ENCODE measurements at regions not wholly inside any gene's neighbourhood (a gene's known extent, or its start where the extent isn't known, plus 50 kb on each side); places are given as distances from the start of the nearest gene placed in this dataset.

- no peak for FAIRE-seq
- Histone ChIP-seq H3K27ac (ENCODE audit: low read depth, low read length) (no peak overlapping the region), H3K18ac (ENCODE audit: extremely low read depth, low read length) (no peak overlapping the region), H2BK5ac (ENCODE audit: low read depth, low read length) (no peak overlapping the region), H2AK5ac (ENCODE audit: low read depth, low read length) (no peak overlapping the region), H3K23me2 (ENCODE audit: low read depth, low read length) (no peaks in the 10 kb centered on the region), H4K5ac (ENCODE audit: insufficient read length, low read depth, low read length) (no peak overlapping the region), H2AFZ (ENCODE audit: low read length) (no peak overlapping the region), H3K79me2 (ENCODE audit: control insufficient read depth in 1 of 2, insufficient read depth in 2 of 2, low read length in 2 of 2) (no peaks in the 10 kb centered on the region; a peak in 1 of 4 replicates), H2BK20ac (ENCODE audit: low read length) (no peak overlapping the region), H3K4ac (replicated peaks; ENCODE audit: insufficient read length, low read depth, low read length) (no peak overlapping the region), H4K20me1 (replicated peaks in 1 of 2; ENCODE audit: control insufficient read depth in 1 of 2, insufficient read depth in 2 of 2, low read length in 2 of 2) (no peaks in the 10 kb centered on the region), H3K79me1 (ENCODE audit: low read depth, low read length) (no peaks in the 10 kb centered on the region), H2BK15ac (ENCODE audit: low read length) (no peak overlapping the region), H3K27me3 (replicated peaks in 1 of 4; ENCODE audit: control insufficient read depth in 3 of 4, extremely low read depth in 1 of 4, insufficient read depth in 3 of 4, low read length in 3 of 4) (no peaks in the 10 kb centered on the region), H4K8ac (ENCODE audit: extremely low read depth, insufficient read depth, low read length) (no peak overlapping the region), H2BK12ac (ENCODE audit: low read depth, low read length) (no peak overlapping the region), H3K9ac (replicated peaks in 1 of 4; ENCODE audit: extremely low read depth in 1 of 4, low read depth in 3 of 4, low read length in 3 of 4) (no peak overlapping the region), H3K23ac (ENCODE audit: insufficient read length) (no peak overlapping the region), H3K4me2 (ENCODE audit: insufficient read depth in 1 of 2, low read depth in 2 of 2, low read length in 2 of 2) (no peak overlapping the region), H3K4me1 (replicated peaks in 1 of 4; ENCODE audit: control insufficient read depth in 3 of 4, insufficient read depth in 4 of 4, low read length in 3 of 4) (0 out of 7 replicates have a peak, but pooled peaks cover 0 to 2% (median 0%) of the 10 kb centered on the region in 4 experiments), H2BK120ac (replicated peaks; ENCODE audit: low read depth, low read length) (no peak overlapping the region), H3K4me3 (ENCODE audit: extremely low read depth in 1 of 4, insufficient read depth in 2 of 4, low read depth in 3 of 4, low read length in 4 of 4) (no peak overlapping the region), H3K9me3 (ENCODE audit: insufficient read depth in 2 of 2, low read depth in 1 of 2, low read length in 1 of 2) (no peaks in the 10 kb centered on the region), H3K14ac (ENCODE audit: insufficient read length) (no peak overlapping the region), H3K36me3 (ENCODE audit: control insufficient read depth in 2 of 4, insufficient read depth in 4 of 4, low read length in 3 of 4) (no peaks in the 10 kb centered on the region), H3K56ac (replicated peaks; ENCODE audit: insufficient read length, low read depth, low read length) (no peak overlapping the region), H4K91ac (replicated peaks; ENCODE audit: insufficient read length, low read length) (no peak overlapping the region)
- 93% methylated on average over 1 of the region's 1 CpG; no CpG with 5 or more reads in 1 of the 2 experiments for WGBS, 2 experiments (ENCODE audit: extremely low coverage in 1 of 2, insufficient coverage in 1 of 2, insufficient read length in 1 of 2, insufficient replicate concordance in 2 of 2, low coverage in 1 of 2, low lambda C conversion rate in 2 of 2, missing lambda C conversion rate in 1 of 2)
- ChIA-PET CTCF (ENCODE audit: partially characterized antibody) (no interaction called here), POLR2A (ENCODE audit: partially characterized antibody) (no interaction called here)
- no peak for DNase-seq (ENCODE audit: low read depth in 1 of 2, low spot score in 2 of 2)
- TF ChIP-seq JUND (IDR thresholded peaks at IDR 0.05; ENCODE audit: low read length), result no peak
- no peak for TF ChIP-seq EGR1 (IDR thresholded peaks at IDR 0.05; ENCODE audit: borderline replicate concordance, low read depth, low read length)
- no peak for TF ChIP-seq CEBPB (IDR thresholded peaks at IDR 0.05; ENCODE audit: low read depth, low read length)
- TF ChIP-seq ZNF274 (IDR thresholded peaks at IDR 0.05; ENCODE audit: borderline replicate concordance, extremely low read depth, low read length), result no peak
Observed at GRCh38 chr10:88028072-88028471, 164.6 kb downstream of the PTEN start.

Measured in H1 (cell line).